WTC11 (cell line): ENCODE measurements at regions not wholly inside any gene's neighbourhood (a gene's known extent, or its start where the extent isn't known, plus 50 kb on each side); places are given as distances from the start of the nearest gene placed in this dataset.

Source experiments
- CREM ChIP-seq: sonication (generic); formaldehyde crosslinking; IDR thresholded peaks from 2 replicates; pipeline ENCODE4 v1.8.1; 2022; ENCODE audit warnings: mild to moderate bottlenecking, missing genetic modification reagents, moderate library complexity
- CTCF ChIP-seq: fragments of 200-600 bp; IDR thresholded peaks from 2 replicates; pipeline ENCODE4 v1.8.0; 2022; ENCODE audit warnings: antibody characterized with exemption
- FOXP4 ChIP-seq: sonication (generic); formaldehyde crosslinking; IDR thresholded peaks from 2 replicates; pipeline ENCODE4 v1.8.0; 2022; ENCODE audit warnings: mild to moderate bottlenecking, missing genetic modification reagents
- TCF7 ChIP-seq: sonication (generic); formaldehyde crosslinking; IDR thresholded peaks from 2 replicates; pipeline ENCODE4 v1.8.0; 2022; ENCODE audit warnings: mild to moderate bottlenecking, low read depth, missing genetic modification reagents, moderate library complexity
- USF2 ChIP-seq: sonication (generic); formaldehyde crosslinking; IDR thresholded peaks from 2 replicates; pipeline ENCODE4 v1.8.1; 2023; ENCODE audit warnings: mild to moderate bottlenecking, missing genetic modification reagents, moderate library complexity

DNA sequence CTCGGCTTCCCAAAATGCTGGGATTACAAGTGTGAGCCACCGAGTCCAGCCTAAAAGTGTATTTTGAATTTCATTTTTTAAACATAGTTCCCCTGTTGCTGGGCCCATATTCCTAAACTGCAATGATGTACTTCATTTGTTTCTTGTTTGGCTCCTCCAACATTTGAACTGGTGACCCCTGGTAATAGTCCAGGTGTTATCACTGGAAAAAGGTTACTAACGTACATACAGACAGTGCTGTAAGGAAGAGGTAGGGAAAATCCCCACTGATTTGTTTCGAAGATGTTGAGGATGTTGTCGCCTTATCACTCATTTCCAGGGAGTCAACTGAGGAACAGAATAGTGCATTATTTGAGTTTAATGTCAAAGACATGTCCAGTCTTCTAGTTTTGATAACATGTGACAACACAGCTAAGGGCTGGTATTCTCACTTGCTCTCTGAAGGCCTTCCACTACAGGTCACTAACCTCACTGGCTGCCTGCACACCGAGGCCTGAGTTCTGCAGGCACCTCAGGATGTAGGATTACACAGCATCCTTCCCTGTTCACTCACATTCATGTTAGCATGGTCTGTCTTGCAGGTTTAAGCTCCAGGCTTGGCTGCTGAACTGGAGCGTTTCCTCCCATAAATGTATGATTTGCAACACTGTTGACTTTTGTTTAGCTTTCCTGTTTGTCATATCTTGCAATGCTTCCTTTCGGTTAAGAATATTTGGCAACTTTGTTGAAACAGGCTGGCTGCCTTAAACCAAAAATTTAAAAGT is 362.8 kb downstream of the INHBA start:
- no peak for TF ChIP-seq FOXP4 (CRISPR knock-in tag)
- no peak for TF ChIP-seq TCF7 (CRISPR knock-in tag)
- no peak for TF ChIP-seq CREM (CRISPR knock-in tag)
- no peak for TF ChIP-seq CTCF
- TF ChIP-seq USF2 (CRISPR knock-in tag), result no peak
